GM12873 (cell line): ENCODE measurements at regions not wholly inside any gene's neighbourhood (a gene's known extent, or its start where the extent isn't known, plus 50 kb on each side); places are given as distances from the start of the nearest gene placed in this dataset.

ENCODE experiments used
- TF ChIP-seq, protein P1 (sequence below): IDR thresholded peaks from 2 replicates; pipeline ENCODE4 v1.5.1; 2012; ENCODE audit warnings: low read depth, mild to moderate bottlenecking, moderate library complexity, low read length, control low read depth; ENCODE audit not compliant: insufficient read depth; ENCODE audit errors: missing control alignments

- TF ChIP-seq, protein P1, sequence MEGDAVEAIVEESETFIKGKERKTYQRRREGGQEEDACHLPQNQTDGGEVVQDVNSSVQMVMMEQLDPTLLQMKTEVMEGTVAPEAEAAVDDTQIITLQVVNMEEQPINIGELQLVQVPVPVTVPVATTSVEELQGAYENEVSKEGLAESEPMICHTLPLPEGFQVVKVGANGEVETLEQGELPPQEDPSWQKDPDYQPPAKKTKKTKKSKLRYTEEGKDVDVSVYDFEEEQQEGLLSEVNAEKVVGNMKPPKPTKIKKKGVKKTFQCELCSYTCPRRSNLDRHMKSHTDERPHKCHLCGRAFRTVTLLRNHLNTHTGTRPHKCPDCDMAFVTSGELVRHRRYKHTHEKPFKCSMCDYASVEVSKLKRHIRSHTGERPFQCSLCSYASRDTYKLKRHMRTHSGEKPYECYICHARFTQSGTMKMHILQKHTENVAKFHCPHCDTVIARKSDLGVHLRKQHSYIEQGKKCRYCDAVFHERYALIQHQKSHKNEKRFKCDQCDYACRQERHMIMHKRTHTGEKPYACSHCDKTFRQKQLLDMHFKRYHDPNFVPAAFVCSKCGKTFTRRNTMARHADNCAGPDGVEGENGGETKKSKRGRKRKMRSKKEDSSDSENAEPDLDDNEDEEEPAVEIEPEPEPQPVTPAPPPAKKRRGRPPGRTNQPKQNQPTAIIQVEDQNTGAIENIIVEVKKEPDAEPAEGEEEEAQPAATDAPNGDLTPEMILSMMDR, result no peak
Measured at GRCh38 chr10:129156406-129156805, 310.6 kb upstream of the MGMT start.

- TF ChIP-seq, protein P1, result no peak
Measured at GRCh38 chr10:129157185-129157584, 309.9 kb upstream of the MGMT start.

- TF ChIP-seq, protein P1, result no peak
Measured at GRCh38 chr10:129161150-129161549, 305.9 kb upstream of the MGMT start.

DNA sequence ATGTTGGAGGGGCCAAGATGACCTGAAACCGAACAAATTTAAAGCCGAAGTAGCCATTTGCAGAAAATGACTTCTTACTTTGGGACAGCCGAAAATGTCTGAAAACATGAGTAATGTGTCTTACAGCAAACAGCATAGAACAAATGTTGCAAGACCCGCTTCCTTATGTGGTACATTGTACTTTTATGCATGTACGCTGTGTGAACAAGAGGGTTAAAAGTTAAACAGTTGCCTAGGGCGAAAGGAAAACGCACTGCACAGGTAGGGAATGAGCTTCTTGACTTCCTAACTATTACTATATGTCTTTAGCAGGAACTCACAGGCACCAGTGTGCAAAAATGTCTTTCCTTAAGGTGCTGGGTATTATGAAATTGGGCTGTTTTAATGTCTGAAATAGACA lies 303.5 kb upstream of the MGMT start:
- TF ChIP-seq, protein P1, result no peak

DNA sequence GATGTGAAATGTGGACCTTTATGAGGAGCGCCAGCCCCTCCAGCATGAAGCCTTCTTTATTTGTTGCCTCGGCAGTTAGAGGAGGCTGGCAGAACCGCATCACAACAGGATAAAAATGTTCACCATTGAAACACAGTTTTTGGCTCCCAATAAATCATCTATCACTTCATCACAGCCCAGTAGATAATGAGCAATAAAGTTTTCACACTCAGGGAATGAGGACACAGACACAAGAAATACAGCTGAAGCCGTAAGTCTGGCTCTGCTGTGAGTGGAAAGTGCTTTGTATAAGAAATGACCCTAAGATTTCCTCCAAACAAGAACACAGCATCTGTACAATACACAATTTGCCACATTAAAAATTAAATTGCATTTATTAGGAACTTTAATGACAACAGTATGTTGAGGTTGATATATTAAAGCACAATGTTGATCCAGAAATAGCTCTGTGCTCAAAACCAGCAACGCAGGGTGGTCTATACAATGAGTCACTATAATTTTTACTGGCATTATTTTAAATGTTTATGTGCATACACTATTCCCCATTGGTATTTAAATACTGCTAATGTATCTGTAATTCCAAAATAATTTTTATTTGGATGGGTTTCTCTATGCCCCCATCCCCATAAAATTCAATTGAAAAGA lies 301.8 kb upstream of the MGMT start:
- TF ChIP-seq, protein P1, result no peak

- TF ChIP-seq, protein P1, result no peak
Measured at GRCh38 chr10:129165770-129166169, 301.3 kb upstream of the MGMT start.

GRCh38 chr10:129168660-129169059 lies 298.4 kb upstream of the MGMT start:
- TF ChIP-seq, protein P1, result no peak

GRCh38 chr10:129169115-129169514 lies 297.9 kb upstream of the MGMT start:
- TF ChIP-seq, protein P1, result no peak
